ENCODE measurements at regions not wholly inside any gene's neighbourhood (a gene's known extent, or its start where the extent isn't known, plus 50 kb on each side); places are given as distances from the start of the nearest gene placed in this dataset.

DNA sequence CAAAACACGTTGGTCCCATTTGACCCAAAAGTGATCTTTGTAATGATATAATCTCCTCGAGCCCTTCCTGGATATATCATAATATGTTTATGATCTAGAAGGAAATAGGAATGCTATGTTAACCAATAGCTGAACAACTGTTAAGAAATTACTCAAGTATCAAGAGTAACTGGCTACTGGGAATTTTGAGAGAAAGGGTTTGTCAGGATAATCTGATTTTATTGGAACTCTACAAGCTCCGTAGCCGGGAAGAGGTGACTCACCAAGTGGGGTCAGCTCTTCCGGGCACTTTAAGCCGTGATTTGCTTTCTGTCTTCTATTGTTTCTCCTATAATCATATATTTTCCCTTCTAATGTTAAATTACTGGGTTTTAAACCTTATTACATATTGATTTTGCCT, 250.5 kb upstream of the POGK start:
- no peak for DNase-seq
- Histone ChIP-seq H3K9me3 (no peaks in the 10 kb centered on the region), H3K4me1 (no peaks in the 10 kb centered on the region), H3K36me3 (no peaks in the 10 kb centered on the region), H3K27me3 (no peaks in the 10 kb centered on the region), H3K27ac (no peak overlapping the region), H3K4me3 (no peak overlapping the region)
- intact Hi-C loops (cut with DNase I): no loop called here
- no peak for TF ChIP-seq POLR2AphosphoS5 (IDR thresholded peaks at IDR 0.05)
- TF ChIP-seq, protein P1, sequence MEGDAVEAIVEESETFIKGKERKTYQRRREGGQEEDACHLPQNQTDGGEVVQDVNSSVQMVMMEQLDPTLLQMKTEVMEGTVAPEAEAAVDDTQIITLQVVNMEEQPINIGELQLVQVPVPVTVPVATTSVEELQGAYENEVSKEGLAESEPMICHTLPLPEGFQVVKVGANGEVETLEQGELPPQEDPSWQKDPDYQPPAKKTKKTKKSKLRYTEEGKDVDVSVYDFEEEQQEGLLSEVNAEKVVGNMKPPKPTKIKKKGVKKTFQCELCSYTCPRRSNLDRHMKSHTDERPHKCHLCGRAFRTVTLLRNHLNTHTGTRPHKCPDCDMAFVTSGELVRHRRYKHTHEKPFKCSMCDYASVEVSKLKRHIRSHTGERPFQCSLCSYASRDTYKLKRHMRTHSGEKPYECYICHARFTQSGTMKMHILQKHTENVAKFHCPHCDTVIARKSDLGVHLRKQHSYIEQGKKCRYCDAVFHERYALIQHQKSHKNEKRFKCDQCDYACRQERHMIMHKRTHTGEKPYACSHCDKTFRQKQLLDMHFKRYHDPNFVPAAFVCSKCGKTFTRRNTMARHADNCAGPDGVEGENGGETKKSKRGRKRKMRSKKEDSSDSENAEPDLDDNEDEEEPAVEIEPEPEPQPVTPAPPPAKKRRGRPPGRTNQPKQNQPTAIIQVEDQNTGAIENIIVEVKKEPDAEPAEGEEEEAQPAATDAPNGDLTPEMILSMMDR (IDR thresholded peaks at IDR 0.05): no peak
- TF ChIP-seq POLR2A (IDR thresholded peaks at IDR 0.05): no peak
- TF ChIP-seq EP300 (IDR thresholded peaks at IDR 0.05): no peak
- WGBS, 2 donors: 71 to 82% methylated on average over 6 of the region's 6 CpGs

DNA sequence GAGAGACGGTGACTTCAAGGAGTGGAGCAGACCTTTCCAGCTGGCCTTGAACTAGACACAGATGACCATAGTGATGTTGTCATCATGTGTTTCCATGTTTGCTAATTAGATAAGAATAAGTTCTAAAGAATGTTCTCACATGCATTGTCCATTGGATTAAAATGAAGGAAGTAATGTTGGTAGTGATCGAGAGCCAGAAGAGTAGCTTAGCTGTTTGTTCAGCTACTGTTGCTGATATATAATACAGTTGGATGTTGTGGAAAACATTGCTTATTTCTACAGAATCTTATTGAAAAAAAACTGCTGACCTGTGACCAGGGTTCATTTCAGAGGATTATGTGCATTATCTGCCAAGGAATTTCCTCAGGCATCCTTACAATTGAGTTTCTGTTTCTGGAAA, 249.1 kb upstream of the POGK start:
- no peak for TF ChIP-seq POLR2AphosphoS5 (IDR thresholded peaks at IDR 0.05)
- TF ChIP-seq, protein P1 (IDR thresholded peaks at IDR 0.05): no peak
- TF ChIP-seq EP300 (IDR thresholded peaks at IDR 0.05): no peak
- 91 to 93% methylated on average over 2 of the region's 2 CpGs for WGBS, 2 donors
- no peaks in the 10 kb centered on the region for H3K27me3 ChIP-seq

DNA sequence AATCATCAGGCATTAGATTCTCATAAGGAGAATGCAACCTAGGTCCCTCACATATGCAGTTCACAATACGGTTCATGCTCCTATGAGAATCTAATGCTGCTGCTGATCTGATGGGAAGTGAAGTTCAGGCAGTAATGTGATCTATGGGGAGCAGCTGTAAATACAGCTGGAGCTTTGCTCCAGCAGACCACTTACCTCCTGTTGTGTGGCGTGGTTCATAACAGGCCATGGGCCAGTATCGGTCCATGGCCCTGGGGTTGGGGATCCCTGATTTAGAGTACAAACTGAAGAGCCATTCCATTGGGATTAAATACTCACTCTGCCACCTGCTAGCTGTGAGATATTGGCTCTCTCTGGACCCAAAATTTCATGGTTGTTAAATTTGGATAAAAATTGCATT, 244.6 kb upstream of the POGK start:
- Histone ChIP-seq H3K27ac (no peak overlapping the region), H3K4me3 (no peak overlapping the region), H3K4me1 (no peaks in the 10 kb centered on the region), H3K27me3 (no peaks in the 10 kb centered on the region), H3K9me3 (no peaks in the 10 kb centered on the region), H3K36me3 (no peaks in the 10 kb centered on the region)
- no peak for DNase-seq
- no peak for TF ChIP-seq POLR2A (IDR thresholded peaks at IDR 0.05)
- no peak for TF ChIP-seq EP300 (IDR thresholded peaks at IDR 0.05)
- TF ChIP-seq POLR2AphosphoS5 (IDR thresholded peaks at IDR 0.05): no peak
- TF ChIP-seq, protein P1 (IDR thresholded peaks at IDR 0.05): no peak
- 93 to 96% methylated on average over 3 of the region's 3 CpGs for WGBS, 2 donors
- intact Hi-C loops (cut with DNase I): no loop called here

More for the DNA sequence above, 249.1 kb upstream of the POGK start:
- H3K36me3 ChIP-seq: no peaks in the 10 kb centered on the region
- DNase-seq: no peak
- no peaks in the 10 kb centered on the region for H3K9me3 ChIP-seq
- intact Hi-C loops (cut with DNase I): no loop called here
- H3K4me1 ChIP-seq: no peaks in the 10 kb centered on the region
- no peak overlapping the region for H3K4me3 ChIP-seq
- no peak overlapping the region for H3K27ac ChIP-seq

DNA sequence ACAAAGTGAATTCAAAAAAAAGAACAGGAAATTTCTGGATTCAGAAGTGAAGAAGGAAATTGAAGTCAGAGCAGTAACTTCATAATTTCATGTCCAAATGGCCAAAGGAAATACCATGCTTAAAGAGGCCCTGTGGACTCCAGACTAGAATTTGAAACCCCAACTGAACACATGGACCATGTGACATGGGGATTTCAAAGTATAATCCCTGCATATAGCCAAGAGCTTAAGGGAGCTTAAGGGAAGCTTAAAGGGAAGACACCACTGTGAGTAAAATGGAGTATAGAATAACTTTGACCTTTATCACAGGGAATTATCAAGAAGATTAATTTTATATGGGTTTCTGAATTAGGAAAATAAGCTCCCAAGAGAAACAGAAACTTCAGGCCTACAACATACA, 241.8 kb upstream of the POGK start:
- DNase-seq: no peak
- intact Hi-C loops (cut with DNase I): no loop called here
- TF ChIP-seq POLR2AphosphoS5 (IDR thresholded peaks at IDR 0.05) (no peak), POLR2A (IDR thresholded peaks at IDR 0.05) (no peak), EP300 (IDR thresholded peaks at IDR 0.05) (no peak)
- TF ChIP-seq, protein P1 (IDR thresholded peaks at IDR 0.05): no peak

DNA sequence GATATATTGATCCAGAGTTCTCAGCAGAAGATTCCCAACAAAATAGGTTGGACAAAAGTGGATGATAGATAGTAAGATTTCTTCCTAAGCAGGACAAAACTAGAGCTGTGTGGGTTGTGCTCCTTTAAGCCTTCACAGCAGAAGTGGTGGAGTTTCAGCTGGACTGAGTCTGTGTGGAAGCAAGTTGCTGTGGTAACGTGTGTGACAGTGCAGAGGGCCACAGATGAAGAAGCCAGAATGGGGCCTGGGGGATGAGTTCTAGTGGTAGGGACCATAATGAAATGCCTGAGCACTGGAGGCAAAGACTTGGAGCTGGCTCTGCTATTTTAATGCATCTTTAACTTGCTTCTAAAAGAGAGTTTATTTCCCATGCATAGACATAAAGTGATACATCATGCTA, 238.7 kb upstream of the POGK start:
- TF ChIP-seq, protein P1 (IDR thresholded peaks at IDR 0.05): no peak
- TF ChIP-seq POLR2AphosphoS5 (IDR thresholded peaks at IDR 0.05) (no peak), EP300 (IDR thresholded peaks at IDR 0.05) (no peak), POLR2A (IDR thresholded peaks at IDR 0.05) (no peak)
- Histone ChIP-seq H3K9me3 (no peaks in the 10 kb centered on the region), H3K4me1 (no peaks in the 10 kb centered on the region), H3K27ac (no peak overlapping the region), H3K27me3 (no peaks in the 10 kb centered on the region), H3K4me3 (no peak overlapping the region), H3K36me3 (no peaks in the 10 kb centered on the region)
- WGBS, 2 donors: 35 to 49% methylated on average over 1 of the region's 1 CpG
- intact Hi-C loops (cut with DNase I): no loop called here
- DNase-seq: no peak

More for the DNA sequence above, 241.8 kb upstream of the POGK start:
- Histone ChIP-seq H3K4me1 (no peaks in the 10 kb centered on the region), H3K27me3 (no peaks in the 10 kb centered on the region), H3K27ac (no peak overlapping the region), H3K36me3 (no peaks in the 10 kb centered on the region), H3K9me3 (no peaks in the 10 kb centered on the region), H3K4me3 (no peak overlapping the region)
